Erythroblast (primary cell): ENCODE measurements at regions not wholly inside any gene's neighbourhood (a gene's known extent, or its start where the extent isn't known, plus 50 kb on each side); places are given as distances from the start of the nearest gene placed in this dataset.
"Not testable (repeated sequence)": the region's sequence is repeated elsewhere in the genome, so short reads cannot be mapped to it uniquely, and the experiment has no call there.

Source experiments
- DNase-seq, 2 experiments: peaks; one replicate each; lab custom pipeline; 2025; lab: John Stamatoyannopoulos, UW
- GATA1 ChIP-seq: IDR thresholded peaks from 2 replicates; pipeline ENCODE4 v1.6.1; 2011; ENCODE audit warnings: low read depth, mild to moderate bottlenecking, control low read depth, low read length, moderate library complexity
- POLR2A ChIP-seq: IDR thresholded peaks from 2 replicates; pipeline ENCODE4 v1.6.1; 2011; ENCODE audit warnings: mild to moderate bottlenecking, low read length

DNA sequence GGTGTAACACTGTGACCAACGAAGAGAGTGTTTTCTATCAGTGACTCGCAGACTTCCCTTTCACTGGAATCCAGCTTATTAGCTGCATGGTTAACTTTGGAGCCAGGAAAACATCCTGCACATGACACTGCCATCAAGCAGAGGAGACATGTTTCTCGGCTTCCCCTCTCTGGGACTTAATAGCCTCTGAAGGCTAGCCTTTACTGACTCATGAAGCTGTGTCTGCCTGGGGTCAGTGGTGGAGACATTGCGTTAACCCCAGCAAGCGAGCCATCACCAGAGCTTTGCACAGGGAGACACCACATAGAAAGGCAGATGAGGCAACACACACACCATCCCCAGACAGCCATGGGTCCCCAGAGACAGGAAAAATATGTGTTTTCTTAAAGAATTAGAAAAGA, 126.9 kb upstream of the PRICKLE1 start:
- DNase-seq = no peak
- TF ChIP-seq GATA1 (no peak), POLR2A (no peak)

DNA sequence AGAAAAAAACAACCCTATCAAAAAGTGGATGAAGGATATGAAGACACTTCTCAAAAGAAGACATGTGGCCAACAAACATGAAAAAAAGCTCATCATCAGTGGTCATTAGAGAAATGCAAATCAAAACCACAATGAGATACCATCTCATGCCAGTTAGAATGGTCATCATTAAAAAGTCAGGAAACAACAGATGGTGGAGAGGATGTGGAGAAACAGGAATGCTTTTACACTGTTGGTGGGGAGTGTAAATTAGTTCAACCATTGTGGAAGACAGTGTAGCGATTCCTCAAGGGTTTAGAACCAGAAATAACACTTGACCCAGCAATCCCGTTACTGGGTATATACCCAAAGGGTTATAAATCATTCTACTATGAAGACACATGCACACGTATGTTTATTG, 124.0 kb upstream of the PRICKLE1 start:
- not testable (repeated sequence) for DNase-seq

GRCh38 chr12:42708374-42708773, 118.8 kb upstream of the PRICKLE1 start:
- DNase-seq = not testable (repeated sequence)

DNA sequence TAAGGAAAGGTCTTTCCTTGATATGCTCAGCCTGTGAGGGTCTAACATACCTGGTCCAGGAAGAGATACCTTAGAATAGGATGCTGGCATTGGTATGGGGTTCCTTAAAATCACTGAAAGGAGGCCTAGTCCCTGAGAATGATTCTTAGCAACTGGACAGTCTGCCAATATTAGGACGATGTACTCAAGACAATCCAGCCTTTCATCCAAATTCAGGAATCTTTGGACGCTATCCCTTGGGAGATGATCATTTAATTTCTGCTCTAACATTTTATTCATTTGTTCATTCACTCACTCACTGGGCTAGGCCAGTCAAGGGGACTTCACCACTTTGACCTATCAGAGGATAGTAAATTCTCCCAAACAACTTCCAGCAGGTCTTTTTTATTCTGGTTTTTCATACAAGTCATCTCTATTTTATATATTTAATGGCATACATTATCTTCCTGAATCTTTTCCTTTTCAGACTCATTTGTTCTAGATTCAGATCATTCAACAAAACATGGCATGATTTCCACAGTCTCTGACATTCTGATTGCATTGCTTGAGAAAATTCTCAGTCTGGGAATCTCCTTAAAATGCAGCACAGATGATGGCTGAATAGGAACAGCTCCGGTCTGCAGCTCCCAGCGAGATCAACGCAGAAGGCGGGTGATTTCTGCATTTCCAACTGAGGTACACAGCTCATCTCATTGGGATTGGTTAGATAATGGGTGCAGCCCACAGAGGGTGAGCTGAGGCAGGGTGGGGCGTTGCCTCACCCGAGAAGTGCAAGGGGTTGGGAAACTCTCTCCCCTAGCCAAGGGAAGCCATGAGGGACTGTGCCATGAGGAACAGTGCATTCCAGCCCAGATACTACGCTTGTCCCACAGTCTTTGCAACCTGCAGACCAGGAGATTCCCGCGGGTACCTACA, 118.0 kb upstream of the PRICKLE1 start:
- no peak for DNase-seq
- TF ChIP-seq POLR2A = no peak
- no peak for TF ChIP-seq GATA1

GRCh38 chr12:42706321-42706720, 116.8 kb upstream of the PRICKLE1 start:
- DNase-seq = no peak
- no peak for TF ChIP-seq GATA1

- DNase-seq = no peak
- TF ChIP-seq POLR2A (no peak), GATA1 (no peak)
Observed at GRCh38 chr12:42705863-42706262, 116.3 kb upstream of the PRICKLE1 start.

DNA sequence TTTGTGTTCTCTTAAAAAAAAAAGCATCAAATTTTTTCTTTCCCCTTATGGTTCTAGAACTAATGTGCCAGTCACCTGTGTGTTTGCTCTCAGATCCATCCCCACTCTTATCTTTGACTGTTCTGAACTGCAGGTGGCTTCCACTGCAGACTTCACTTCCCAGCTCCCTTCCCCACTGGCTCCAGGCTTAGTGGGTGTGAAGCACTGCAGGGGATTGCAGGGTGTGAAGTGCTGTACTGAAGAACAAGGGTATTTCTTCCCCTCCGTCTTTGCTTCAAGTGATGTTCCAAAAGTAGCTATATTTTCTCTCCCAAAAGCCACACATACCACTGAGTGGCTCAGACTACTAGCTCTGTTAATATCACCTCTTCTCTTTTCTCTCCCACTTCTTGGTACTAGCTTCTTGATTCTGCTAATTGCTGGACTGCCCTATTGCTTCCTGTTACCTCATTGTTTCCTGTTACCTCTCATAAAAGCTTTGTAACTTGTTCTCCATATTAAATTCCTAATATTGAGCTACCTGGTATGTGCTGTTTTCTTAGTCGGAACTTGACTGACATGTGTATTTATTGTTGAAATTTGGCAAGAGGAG, 115.4 kb upstream of the PRICKLE1 start:
- DNase-seq = no peak

DNA sequence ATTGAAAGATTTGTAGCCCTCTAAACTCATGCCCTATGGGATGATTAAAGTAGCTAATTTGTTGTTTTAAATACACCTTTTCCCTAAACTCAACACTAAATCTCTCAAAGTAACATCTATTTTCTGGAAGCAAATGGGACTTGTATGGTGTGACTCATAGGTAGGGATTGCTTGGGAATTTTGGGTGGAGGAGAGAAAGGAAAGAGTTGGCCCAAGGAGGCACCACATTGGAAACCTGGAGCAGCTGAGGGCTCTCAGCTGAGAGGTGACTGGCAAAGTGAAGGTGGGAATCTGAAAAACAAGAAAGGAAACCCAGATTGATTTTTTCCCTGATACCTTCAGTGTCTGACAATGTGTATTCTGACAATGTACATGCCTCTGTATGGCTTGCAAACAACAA, 114.8 kb upstream of the PRICKLE1 start:
- TF ChIP-seq POLR2A (no peak), GATA1 (no peak)

More for the DNA sequence above, 115.4 kb upstream of the PRICKLE1 start:
- no peak for TF ChIP-seq POLR2A
- no peak for TF ChIP-seq GATA1

DNA sequence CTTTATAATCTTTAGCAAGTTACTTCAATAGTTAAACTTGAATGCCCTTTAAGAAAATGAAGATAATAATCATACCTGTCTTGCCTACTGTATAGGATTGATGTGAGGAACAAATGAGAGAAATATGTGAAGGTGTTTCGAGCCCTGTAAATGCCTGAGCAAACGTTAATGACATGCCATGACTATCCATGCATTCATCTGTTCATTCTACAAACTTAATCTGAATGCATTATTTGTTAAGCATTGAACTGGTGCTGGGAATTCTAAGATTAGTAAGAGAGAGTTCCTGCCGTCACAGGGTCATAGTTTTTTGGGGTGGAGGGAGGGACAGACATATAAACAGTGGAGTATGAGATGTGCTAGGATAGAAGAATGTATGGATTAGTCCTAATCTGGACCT, 111.5 kb upstream of the PRICKLE1 start:
- TF ChIP-seq GATA1 (no peak), POLR2A (no peak)

More for the DNA sequence above, 114.8 kb upstream of the PRICKLE1 start:
- no peak for DNase-seq

DNA sequence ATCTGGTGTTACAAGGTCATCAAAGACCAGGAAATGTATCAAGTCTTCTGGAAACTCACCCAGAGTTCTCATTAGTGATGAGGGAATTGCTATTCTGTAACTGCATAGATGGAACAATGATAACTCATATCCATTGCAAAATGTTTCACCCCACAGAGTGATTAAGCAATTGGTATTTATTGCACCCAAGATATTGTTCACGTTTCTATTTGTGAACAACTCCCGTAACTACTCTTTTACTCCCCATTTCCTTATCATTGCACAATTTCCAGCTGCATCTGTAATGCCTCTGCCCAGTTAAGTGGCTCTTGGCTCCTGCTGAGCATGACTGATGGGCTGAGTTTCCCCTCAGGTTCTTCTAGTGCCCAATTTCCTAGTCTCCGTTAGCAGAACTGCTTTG, 108.7 kb upstream of the PRICKLE1 start:
- no peak for DNase-seq
- no peak for TF ChIP-seq GATA1
- no peak for TF ChIP-seq POLR2A

More for the DNA sequence above, 111.5 kb upstream of the PRICKLE1 start:
- DNase-seq = no peak

DNA sequence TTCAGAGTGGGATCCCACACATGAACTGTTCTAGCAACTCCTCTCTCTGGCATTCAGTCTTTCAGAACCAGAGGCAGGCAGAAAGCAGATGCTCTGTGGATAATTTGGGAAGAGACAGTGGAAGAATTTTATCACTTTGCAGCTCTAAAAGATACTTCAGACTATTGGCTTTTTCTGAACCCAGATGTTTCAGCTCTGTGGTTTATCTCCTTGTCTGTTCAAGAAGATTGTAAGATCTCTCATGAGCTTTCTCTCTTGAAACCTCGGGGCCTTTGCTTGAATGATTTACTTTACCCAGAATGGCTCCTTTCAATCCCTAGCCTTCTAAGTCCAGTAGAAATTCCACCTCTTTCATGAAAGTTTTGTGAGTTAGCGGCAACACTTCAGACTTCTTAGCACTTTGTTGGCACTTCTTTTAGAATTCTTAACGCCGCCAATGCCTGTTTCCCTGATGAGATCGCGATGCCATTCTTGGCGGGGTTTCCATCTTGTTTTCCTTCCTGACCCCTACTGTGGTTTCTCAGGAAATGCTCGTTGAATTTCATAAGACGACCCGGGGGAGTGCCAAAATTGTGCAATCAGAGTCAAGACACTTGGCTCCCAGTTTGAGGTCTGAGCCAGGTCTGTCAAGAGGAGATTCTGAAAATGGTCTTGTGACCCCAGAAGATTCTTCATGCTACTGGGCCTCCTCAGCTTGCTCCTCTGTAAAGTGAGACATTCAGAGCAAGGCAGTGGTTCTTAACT, 107.0 kb upstream of the PRICKLE1 start:
- DNase-seq = no peak
- TF ChIP-seq GATA1 (no peak), POLR2A (no peak)

DNA sequence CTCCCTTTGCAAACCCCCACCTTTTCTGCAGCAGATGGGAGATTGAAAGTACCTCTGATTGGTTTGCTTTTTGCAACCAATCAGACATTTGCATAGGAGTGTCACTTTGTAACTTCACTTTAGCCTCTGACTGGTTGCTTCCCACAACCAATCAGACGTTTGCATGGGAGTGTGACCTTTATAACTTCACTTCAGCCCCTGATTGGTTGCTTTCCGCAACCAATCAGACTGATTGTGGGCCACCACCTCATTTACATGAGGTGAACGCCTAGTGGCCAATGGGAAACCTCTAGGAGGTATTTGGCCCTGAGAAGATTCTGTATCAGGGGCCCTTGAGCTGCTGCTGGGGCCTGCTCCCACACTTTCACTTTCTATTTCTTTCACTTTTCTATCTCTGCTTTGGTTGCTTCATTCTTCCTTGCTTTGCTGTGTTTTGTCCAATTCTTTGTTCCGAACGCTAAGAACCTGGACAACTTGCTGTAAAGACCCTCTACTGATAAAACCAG, 106.0 kb upstream of the PRICKLE1 start:
- no peak for DNase-seq
- TF ChIP-seq GATA1 = no peak

- no peak for DNase-seq
Observed at GRCh38 chr12:42692749-42693148, 103.2 kb upstream of the PRICKLE1 start.

GRCh38 chr12:42691991-42692557, 102.5 kb upstream of the PRICKLE1 start:
- no peak for DNase-seq
- TF ChIP-seq POLR2A (no peak), GATA1 (no peak)

More at GRCh38 chr12:42692749-42693148, 103.2 kb upstream of the PRICKLE1 start:
- TF ChIP-seq POLR2A (no peak), GATA1 (no peak)
